HFF-Myc (cell line): ENCODE measurements at regions not wholly inside any gene's neighbourhood (a gene's known extent, or its start where the extent isn't known, plus 50 kb on each side); places are given as distances from the start of the nearest gene placed in this dataset.
"Not testable (repeated sequence)": the region's sequence is repeated elsewhere in the genome, so short reads cannot be mapped to it uniquely, and the experiment has no call there.

Experiments used
- DNase-seq: peaks from one replicate; pipeline ENCODE4 v3.0.0-alpha.2; 2011; ENCODE audit warnings: low read depth; ENCODE audit errors: extremely low read depth
- H3K4me3 ChIP-seq: replicated peaks from 2 replicates; pipeline ENCODE4 v1.5.1; 2011; ENCODE audit warnings: low read depth, mild to moderate bottlenecking, control low read depth, low read length
- TF ChIP-seq, protein P1 (sequence below): IDR thresholded peaks from 2 replicates; pipeline ENCODE4 v1.5.1; 2012; ENCODE audit warnings: mild to moderate bottlenecking, low read depth, low read length, control low read depth; ENCODE audit errors: missing control alignments

DNA sequence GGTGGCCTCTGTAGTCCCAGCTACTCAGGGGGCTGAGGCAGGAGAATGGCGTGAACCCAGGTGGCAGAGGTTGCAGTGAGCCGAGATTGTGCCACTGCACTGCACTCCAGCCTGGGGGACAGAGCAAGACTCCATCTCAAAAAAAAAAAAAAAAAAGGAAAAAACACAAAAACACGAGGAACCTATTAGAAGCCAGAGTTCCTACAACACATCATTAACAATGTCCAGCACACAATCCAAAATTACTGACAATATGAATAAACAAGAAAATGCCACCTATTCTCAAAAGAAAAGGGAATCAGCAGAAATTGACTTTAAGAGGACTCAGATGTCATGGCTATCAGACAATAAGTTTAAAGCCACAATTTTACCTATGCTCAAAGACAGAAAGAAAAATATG lies 57.3 kb upstream of the HS3ST3A1 start:
- not testable (repeated sequence) for DNase-seq, H3K4me3 ChIP-seq

DNA sequence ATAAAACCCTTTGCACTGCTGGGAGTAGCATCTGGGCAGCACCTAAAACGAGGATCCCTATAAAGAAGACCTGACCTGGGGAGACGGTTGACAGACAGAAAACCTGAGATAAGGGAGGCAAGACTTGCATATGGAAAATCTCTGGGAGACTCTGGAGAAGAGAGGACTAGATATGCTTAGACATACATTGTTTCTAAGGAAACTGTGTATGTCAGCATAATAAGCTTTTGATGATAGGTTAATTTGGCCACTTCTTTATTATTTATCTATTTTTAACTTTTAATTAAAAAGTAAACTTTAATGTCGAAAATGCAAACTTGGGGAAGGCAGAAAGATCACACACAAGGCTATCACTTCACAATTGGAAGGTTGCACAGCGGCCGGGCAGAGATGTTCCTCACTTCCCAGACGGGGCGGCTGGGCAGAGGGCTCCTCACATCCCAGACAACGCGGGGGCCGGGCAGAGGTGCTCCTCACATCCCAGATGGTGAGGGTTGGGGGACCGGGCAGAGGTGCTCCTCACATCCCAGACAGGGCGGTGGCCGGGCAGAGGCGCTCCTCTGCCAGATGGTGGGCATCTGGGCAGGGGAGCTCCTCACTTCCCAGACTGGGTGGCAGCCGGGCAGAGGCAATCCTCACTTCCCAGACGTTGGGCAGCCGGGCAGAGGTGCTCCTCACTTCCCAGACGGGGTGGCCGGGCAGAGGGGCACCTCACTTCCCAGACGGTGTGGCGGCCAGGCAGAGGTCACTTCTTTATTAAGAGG lies 64.3 kb upstream of the HS3ST3A1 start:
- TF ChIP-seq, protein P1, sequence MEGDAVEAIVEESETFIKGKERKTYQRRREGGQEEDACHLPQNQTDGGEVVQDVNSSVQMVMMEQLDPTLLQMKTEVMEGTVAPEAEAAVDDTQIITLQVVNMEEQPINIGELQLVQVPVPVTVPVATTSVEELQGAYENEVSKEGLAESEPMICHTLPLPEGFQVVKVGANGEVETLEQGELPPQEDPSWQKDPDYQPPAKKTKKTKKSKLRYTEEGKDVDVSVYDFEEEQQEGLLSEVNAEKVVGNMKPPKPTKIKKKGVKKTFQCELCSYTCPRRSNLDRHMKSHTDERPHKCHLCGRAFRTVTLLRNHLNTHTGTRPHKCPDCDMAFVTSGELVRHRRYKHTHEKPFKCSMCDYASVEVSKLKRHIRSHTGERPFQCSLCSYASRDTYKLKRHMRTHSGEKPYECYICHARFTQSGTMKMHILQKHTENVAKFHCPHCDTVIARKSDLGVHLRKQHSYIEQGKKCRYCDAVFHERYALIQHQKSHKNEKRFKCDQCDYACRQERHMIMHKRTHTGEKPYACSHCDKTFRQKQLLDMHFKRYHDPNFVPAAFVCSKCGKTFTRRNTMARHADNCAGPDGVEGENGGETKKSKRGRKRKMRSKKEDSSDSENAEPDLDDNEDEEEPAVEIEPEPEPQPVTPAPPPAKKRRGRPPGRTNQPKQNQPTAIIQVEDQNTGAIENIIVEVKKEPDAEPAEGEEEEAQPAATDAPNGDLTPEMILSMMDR: no peak
- DNase-seq: no peak

DNA sequence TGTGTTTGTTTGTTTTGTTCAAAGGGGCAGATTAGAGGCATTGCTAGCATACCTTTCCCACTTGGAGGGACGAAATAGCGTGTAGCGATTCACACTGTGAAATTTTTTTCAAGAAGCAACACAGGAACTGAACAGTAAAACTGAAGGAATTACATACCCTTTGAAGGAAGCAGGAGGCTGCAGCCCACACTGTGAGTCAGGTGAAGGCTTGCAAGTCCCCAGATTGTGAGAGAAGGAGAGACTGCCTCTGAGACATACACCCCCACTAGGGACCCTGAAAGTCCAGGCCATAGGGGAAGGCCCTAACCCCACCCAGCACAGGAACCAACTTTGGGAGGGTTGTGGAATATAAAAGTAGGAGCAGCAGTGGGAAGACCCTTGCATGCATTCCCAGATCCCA lies 69.6 kb upstream of the HS3ST3A1 start:
- TF ChIP-seq, protein P1: no peak
- no peak for DNase-seq

More for the DNA sequence above, 64.3 kb upstream of the HS3ST3A1 start:
- H3K4me3 ChIP-seq: no peak overlapping the region

DNA sequence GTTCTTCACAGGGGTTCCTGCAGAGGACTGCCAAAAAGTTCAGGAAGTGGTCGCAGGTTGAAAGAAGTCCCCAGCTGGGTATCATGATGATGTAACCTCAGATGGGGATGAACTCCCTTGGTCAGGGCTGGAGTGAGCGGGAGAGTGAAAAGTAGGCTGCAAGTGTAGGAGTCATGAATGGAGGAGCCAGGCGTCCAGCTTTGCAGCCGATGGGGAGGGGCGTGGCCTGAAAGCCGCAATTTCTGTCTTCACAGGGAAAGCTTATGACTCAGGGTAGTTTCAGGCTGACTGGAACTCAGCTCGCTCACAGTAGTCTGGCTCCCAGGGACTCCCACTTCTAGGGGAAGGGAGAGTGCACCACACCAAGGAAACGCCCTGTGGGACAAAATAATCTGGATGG lies 70.0 kb upstream of the HS3ST3A1 start:
- no peak overlapping the region for H3K4me3 ChIP-seq

More for the DNA sequence above, 69.6 kb upstream of the HS3ST3A1 start:
- no peak overlapping the region for H3K4me3 ChIP-seq

DNA sequence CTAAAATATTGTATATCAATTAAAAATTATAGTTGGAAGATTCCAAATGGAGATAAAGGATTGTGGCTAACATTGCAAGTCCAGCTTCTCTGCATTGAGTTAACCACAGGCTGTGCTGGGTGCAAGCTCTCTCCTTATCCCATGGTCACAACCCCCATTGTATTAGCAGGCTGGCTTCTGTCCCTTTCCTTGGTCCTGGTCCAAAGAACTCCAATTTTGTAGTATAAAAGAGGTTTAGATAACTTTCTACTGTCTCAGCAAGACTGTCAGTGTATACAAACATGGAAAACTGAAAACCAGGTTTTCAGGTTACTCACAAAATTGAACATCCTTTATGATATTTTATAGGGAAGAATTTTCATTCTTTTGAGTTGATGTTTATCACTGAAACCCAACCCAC lies 76.6 kb upstream of the HS3ST3A1 start:
- no peak overlapping the region for H3K4me3 ChIP-seq
- TF ChIP-seq, protein P1: no peak
- DNase-seq: no peak

More for the DNA sequence above, 70.0 kb upstream of the HS3ST3A1 start:
- TF ChIP-seq, protein P1: no peak
- no peak for DNase-seq

DNA sequence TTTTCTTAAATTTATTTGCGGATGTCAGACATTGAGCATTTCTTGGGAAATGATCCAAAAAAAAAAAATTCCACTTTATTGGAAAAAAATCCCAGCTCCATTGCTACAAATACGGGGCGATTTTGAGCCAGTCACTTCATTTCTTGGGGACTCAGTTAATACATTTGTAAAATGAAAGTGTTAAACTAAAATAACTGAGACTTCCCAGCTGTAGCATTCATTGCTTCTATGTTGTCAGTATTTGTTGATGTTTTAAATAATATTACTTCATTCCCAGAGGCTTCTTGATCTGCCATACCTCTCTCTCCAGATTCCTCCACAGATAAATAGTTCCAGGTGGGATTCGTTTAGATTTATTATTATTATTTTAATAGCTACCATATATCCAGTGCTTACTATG lies 77.1 kb upstream of the HS3ST3A1 start:
- TF ChIP-seq, protein P1: no peak
- no peak overlapping the region for H3K4me3 ChIP-seq
- no peak for DNase-seq

DNA sequence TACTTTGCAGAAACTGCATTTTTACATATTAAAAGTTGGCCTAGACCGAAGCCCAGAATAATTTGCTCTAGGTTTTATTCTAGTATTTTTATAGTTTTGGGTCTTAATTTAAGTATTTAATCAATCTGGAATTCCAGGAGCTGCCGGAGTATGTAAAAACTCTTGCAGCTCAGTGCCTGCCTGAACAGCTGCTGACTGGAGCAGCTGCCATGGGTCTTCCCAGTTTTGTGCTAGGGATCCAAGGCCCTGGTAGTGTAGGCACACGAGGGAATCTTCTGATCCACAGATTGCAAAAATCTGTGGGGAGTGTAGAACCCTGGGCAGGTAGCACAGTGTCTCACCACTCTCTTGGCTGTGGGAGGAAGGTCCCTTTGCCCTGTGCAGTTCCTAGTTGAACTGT lies 87.0 kb upstream of the HS3ST3A1 start:
- TF ChIP-seq, protein P1: no peak

More for the DNA sequence above, 87.0 kb upstream of the HS3ST3A1 start:
- H3K4me3 ChIP-seq: no peak overlapping the region
- DNase-seq: no peak
